CD4-positive, alpha-beta T cell treated with Interferon alpha-2 for 1 hour (primary cell): ENCODE measurements at regions not wholly inside any gene's neighbourhood (a gene's known extent, or its start where the extent isn't known, plus 50 kb on each side); places are given as distances from the start of the nearest gene placed in this dataset.
"Not testable (repeated sequence)": the region's sequence is repeated elsewhere in the genome, so short reads cannot be mapped to it uniquely, and the experiment has no call there.

Experiments used
- DNase-seq, 2 donors: peaks; one replicate each; pipeline ENCODE4 v3.0.0-alpha.2; 2020 to 2022

DNA sequence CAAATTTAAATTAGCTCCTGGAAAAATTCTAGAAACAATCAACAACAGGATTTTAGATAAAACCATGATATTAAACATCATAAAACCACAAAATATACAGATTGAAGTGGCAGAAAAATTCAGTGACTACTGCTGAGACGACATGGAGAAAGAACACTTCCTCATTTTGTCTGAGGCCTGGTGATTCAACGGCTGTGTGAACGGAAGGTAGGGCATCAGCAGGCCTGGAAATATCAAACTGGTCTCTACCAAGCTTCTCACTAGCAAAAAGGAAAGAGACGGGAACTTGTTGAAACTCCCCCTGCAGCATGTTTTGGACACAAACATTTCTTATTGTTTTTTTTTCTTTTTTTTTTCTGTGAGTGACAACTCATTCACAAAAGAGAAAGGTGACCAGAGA, 58.0 kb upstream of the AHI1 start:
- peak in 1 of 2 donors; percentile 4 for DNase-seq

DNA sequence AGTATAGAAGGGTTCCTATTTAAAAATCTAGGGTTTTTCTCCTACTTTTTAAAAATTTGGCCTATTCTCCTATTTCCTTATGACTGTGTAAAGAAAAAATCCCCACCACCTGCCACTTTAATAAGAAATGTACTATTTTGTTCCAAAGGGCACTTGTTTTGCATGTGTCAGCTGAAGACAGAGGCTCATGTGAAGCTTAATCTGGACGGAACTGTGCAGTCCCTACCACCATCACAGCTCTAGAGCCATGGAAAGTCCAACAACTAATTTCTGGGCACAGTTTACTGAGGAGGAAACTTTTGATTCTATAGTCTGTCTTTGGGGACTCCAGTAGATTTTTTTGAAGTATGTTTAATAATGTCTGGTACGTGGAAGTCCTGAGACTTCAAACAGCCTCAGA, 60.0 kb upstream of the AHI1 start:
- no peak for DNase-seq

DNA sequence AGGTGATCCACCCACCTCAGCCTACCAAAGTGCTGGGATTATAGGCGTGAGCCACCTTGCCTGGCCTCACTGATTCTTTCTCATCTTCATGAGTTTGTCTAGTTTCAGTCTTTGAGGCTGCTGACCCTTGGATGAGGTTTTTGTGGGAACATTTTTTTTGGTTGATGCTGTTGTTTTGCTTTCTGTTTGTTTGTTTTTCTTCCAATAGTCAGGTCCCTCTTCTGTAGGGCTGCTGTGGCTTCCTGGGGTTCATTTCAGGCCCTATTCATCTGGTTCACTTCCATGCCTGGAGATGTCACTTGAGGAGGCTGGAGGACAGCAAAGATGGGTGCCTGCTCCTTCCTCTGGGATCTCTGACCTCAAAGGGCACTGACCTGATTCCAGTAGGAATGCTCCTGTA, 68.1 kb upstream of the AHI1 start:
- not testable (repeated sequence) for DNase-seq

DNA sequence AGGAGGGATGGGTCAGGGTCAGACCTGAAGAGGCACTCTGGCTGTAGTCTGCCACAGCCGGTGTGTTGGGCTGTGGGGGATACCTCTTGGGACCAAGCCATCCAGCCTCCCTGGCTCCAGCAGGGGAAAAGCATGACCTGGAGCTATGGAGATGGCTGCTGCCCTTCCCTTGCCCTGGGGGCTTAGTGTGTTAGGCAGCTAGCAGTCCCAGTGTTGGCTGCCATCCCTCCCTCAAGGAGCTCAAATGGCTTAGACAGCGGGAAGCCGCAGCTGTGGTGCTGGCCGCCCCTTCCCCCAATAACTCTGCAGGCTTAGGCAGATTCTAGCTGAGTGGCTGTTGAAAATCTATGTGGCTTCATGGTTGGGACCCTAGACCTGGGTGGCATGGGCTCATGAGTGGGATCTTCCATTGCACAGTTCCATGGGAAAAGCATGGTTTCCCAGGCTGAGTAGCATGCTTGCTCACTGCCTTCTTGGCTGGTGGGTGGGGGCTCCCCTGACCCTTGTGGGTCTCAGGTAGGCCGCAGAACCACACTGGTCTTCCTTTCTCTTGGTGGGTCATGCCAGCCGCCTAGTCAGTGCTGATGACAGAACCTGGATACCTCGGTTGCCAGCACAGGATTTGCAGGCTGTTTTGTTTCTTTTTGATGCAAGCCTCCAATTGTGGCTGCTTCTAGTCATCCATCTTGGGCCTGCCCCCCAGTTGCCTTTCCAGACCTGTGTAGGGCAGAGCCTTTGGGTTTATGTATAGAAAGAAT, 69.0 kb upstream of the AHI1 start:
- DNase-seq = no peak

DNA sequence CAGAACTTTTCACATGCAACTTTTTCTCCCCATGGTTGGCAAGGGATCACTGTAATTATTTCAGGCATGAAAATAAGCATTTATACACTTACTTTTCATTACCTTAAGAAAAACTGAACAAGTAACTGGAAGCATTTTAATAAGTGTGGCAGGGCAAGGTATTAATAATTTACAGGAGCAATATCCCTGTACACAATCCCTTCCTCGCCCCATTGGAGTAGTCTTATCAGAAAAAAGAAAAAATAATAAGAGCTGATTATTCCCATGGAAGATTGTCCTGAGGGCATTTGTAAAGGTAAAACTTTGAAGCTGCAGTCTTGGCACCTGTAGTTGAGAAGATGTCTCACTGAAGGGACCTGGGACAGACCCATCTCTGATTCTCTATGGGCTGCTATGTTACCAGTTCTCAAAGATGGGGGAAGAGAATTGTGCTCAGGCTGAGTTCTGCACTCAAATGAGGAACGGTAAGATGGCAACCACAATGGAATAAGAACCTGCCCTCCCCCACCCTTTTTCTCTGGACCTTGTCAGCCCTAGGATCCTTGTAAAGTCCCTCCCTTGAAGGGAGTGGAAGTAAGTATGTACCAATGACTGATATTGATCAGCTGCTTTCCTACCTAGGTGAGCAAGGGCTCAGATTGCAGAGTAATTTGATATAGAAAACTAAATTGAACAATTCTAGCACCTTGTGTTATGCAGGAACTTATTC, 70.0 kb upstream of the AHI1 start:
- DNase-seq = no peak

DNA sequence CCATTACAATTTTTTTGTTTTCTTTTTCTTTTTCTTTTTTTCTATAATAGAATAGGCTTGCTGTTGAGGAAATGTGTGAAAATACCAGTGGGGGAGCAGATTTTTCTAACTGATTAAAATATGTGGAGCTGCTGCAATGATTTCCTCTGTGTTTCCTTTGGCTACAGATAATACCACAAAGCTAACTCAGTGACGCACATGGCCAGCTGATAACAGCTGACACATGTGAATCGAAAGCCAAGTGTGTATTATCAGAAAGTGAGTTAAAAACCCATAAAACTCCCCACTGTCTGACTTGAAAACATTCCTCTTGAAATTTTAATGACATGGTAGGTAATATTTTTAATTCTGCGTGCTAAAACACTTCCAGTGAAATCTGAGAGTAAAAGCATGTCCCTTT, 70.8 kb upstream of the AHI1 start:
- DNase-seq = peak; percentile 42 to 65

DNA sequence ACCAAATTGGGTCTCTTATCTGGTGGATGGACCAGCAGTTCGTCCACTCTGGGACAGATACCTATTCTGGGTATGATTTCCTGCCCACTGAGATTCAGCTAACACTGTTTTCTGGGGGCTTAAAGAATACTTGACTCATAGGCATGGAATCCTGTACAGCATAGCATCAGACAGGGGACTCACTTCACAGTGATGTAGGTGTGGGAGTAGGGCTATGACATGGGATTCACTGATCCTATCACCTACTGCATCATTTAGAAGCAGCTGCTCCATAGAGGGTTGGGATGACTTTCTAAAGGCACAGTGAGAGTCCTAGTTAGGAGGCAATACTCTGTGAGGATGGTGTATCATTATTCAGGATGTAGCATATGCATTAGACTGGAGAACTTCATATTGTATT, 74.5 kb upstream of the AHI1 start:
- DNase-seq = no peak

DNA sequence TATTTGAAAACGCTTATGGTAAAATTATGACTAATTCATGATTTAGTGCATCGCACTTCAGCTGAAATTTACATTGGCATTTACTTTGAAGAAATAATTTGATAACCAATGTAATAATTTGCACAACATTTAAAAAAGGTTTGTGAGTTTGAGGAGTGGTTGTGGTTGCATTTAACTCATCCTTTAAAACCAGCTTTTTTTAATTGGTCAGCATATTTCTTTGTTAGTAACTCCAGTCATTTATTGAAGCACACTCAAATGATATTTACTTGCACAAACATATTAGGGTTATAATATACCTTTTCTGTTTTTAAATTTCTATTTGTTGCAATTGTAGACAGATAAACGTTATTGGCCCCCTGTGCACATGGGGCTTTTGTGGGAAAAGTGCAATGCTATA, 78.1 kb upstream of the AHI1 start:
- no peak for DNase-seq

DNA sequence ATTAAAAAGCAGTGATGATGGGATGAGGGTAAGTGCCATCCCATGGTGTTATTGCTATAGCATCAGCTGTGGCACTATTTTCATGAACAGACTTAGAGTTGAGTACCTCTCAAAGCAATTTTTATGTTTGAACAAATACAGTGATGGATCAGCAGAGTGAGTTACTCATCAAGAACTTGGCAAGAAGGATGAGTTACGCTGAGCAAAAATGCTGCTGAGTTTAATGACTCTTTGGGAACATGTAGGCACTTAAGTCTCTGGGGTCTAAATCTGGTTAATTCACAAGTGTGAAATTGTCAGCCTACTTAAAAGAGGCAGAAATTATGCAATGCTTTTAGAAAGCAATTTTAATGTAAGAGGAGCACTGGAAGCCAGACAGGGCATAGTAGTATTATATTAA, 78.5 kb upstream of the AHI1 start:
- no peak for DNase-seq

DNA sequence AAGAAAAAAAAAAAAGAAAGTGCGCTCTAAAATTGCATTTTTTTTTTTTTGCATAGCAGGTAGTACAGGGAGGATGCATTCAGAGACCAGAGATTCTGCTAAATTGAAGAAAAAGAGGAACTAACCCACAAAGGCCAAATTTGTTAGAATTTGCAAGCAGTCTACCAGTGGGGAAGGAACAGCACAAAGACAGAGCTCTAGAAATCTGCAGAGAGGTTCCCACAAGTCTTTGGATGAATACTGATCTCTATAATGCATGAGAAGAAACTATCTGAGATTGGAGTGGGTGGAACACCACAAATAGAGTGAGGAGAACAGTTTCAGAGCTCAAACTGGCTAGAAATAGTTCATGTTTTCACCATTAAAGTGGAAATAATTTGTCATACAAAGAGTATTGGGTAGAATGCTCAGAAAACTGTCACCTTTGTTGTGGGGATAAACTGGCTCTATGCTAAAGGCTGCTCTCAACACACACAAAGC, 79.6 kb upstream of the AHI1 start:
- DNase-seq = no peak

DNA sequence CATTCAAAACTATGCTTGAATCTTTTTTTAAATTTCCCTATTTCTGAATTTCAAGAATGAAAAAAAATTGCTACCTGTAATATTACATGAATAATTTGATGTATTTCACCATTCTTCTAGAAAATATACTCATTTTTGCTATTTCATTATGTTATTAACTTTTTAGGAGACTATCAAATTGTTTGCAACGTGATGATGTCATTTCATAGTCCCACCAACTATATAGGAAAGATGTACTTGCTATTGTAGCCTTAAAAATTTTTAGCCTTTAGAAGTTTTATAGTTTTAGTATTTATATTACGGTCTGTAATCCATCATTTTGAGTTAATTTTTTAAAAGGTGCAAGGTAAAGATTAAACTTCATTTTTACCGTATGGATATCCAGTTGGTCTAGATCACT, 81.4 kb upstream of the AHI1 start:
- DNase-seq = no peak

DNA sequence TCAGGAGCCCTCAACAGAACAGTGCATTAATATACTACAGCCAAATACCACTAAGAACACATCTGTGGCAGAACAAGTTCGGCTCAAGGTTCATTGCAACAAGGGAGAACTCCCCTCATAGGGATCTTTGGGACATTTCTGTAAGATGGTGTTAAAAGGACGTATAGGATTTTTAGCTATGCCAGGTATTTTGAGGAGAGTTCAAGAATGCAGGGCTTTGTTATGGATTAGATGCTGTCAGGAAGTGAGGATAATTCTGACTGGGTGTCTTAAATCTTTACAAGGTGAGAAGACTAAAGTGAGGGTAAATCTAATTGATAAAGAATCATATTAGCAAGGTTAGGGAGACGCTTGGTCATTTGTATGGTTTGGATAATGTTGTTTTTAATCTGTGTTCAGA, 83.7 kb upstream of the AHI1 start:
- no peak for DNase-seq

DNA sequence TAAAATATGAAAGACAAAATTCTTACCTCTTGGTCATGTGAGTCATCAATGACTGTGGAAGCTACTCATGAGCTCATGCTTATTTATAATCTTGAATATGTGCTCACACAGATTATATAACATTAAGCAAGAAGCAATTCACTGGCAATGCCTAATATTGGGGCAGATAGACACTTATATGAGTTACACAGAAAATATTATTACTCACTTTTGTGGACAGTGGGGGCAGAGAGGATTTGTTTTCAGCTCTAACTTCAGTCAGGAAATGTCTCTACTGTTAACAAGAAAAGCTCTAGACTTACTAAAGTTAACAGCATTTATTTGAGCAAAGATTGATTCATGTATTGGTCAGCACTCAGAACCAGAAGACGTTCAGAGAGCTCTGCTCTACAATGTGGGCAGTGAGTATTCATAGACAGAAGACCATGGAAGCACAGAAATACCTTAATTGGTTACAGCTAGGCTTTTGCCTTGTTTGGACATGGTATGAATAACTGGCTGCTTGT, 85.8 kb upstream of the AHI1 start:
- no peak for DNase-seq

DNA sequence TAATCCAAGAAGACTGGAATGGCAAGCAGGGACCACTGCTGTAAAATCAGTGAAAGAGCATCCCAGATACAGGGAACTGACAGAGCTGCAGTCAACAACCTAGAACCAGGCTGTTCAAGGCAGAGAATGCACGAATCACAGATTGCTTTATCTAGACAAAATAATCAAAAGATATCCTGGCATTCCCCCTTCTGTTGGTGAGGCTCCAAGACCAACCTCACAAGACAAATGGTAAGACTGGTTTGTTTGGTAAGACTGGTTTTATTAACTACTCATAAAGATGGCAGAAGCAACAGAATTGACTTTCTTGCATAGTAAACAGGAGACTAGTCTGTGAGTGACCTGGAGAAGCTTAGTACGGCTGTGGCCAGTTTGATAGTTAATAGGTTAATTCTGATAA, 88.8 kb upstream of the AHI1 start:
- no peak for DNase-seq

DNA sequence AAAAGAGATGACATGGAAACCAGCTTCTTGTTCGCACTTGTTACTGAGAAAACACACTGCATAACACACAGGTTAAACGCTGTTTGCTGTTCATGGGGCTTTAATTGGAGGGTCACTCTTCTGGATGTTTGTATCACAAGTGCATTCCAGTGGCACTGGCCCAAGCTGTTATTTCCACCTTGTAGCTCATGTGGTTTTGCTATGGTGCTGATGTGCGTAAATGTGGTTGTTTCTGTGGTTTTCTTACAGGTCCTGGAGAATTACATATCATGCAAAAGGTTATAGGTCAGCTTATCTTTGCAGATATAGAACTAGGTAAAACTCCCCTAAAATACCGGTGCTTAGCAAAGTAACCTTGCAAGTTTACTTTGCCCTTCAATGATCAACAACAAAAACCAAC, 89.3 kb upstream of the AHI1 start:
- no peak for DNase-seq

DNA sequence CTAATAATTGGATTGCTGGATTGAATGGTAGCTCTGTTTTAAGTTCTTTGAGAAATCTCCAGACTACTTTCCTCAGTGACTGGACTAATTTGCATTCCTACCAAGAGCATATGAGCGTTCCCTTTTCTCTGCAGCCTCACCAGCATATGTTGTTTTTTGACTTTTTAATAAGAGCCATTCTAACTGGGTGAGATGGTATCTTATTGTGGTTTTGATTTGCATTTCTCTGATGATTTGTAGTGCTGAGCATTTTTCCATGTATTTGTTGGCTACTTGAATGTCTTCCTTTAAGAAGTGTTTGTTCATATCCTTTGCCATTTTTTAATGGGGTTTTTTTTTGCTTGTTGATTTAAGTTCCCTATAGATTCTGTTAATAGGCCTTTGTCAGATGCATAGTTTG, 94.7 kb upstream of the AHI1 start:
- no peak for DNase-seq

DNA sequence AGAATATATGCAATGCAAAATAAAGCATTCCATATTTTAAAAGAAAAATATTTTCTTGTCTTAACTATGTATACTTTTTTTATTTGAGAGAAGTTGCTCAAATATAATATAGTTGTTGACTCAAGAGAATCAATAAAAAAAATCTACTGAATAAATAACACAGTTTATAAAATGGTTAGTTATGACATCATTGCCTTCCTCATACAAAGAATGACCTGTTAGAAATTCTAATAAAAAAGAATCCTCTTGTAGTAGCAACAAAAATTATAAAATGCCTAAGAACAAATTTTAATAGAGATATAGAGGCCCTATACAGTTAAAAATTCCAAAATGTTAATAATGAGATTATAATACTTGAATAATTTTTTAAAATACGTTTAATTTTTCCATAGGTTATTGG, 96.5 kb upstream of the AHI1 start:
- DNase-seq = no peak

DNA sequence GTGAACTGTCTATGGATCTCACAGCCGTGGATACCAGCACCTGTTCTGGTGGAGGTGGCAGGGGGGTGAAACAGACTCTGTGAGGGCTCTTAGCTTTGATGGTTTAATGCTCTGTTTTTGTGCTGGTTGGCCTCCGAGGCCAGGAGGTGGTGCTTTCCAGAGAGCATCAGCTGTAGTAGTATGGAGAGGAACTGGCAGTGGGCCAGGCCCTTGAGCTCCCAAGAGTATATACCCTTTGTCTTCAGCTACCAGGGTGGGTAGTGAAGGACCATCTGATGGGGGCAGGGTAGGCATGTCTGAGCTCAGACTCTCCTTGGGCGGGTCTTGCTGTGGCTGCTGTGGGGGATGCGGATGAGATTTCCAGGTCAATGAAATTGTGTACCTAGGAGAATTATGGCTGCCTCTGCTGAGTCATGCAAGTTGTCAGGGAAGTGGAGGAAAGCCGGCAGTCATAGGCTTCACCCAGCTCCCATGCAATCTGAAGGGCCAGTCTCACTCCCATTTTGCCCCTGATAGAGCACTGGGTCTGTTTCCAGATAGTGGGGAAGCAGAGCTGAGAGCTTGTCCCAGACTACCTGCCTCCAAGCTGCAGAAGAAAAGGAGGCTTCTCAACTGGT, 102.7 kb upstream of the AHI1 start:
- DNase-seq = no peak

DNA sequence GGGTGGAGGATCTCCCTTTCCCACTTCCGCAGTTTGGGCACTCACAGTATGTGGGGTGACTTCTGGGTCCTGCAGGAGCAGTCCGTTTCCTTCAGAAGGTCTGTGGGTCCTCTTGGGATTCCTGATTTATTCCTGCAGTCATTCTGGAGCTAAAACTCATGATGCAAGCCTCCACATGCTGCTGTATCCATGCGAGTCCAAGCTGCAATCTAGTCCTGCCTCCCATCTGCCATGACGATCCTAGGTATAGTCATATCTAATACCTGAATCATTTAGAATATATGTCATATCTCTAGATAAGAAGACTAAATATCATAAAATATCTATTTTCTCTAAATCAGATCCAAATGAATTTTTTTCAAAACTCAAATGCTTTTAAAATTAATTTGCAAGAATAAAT, 103.4 kb upstream of the AHI1 start:
- DNase-seq = no peak

DNA sequence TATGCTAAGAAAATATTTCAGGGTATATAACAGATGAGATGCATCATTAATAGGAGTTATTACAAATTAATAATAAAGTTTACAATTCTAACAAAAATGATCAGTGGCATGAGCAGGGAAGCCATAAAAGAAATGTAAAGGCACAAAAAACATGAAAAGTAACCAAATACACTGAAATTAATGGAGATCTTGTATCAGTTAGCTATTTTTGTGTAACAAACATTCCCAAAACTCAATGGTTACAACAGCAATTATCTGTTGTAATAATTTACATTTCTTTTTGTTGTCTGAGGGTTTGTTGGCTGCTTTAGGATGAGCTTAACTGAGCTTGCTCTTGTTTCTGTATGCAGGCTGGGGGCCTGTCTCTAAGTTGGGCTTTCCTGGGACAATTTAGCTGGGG, 104.3 kb upstream of the AHI1 start:
- DNase-seq = no peak

DNA sequence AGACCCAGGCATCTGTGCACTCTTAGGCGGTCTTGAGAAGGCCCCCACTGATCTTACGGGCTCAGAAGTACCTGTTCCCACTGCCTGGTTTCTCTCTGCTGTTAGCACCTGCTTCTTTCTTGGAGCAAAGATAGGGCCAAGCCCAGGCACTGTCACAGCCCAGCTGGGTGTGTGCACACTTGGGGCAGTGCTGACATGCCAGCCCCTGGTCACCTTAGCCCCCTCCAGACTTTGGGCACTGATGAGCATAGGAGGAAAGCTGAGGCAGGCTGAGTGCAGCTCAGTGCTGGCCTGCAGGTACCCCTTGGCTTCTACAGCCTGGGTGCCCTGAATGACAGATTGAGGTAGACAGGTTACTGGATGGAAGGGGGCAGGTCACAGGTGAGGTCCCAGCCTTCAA, 105.7 kb upstream of the AHI1 start:
- no peak for DNase-seq

DNA sequence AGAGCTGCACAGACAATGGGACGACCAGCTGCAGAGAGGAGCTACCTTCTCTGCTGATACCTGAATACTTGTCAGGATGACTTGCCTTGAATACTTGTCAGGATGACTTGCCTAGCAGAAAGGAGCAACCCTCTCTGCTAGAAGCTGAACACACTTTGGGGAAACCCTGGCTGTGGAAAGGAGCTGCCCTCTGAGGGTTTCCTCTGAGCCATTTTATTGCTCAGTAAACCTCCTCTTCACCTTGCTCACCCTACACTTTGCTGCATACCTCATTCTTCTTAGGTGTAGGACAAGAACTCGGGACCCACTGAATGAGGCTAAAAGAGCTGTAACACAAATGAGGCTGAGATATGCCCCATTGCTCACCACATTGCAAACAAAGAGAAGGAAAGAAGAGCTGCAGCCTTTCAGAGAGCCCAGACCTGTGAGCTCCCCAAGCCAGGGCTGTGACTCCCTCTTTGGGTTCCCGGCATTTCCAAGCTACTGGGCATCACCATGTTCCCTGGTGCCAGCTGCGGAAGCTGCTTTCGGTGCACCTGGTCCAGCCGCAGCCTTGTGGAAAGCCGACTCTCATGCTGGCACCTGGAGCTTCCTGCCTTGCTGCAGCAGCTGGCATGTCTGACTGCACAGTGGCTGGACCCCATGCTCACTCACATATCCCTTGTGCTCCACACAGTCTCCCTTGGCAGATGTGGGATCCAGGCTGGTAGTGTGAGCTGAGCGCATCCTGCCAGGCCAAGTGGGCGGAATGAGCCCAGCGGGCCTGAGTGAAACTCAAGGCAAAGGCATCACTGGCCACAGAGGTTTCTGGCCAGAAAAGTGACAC, 106.7 kb upstream of the AHI1 start:
- no peak for DNase-seq

DNA sequence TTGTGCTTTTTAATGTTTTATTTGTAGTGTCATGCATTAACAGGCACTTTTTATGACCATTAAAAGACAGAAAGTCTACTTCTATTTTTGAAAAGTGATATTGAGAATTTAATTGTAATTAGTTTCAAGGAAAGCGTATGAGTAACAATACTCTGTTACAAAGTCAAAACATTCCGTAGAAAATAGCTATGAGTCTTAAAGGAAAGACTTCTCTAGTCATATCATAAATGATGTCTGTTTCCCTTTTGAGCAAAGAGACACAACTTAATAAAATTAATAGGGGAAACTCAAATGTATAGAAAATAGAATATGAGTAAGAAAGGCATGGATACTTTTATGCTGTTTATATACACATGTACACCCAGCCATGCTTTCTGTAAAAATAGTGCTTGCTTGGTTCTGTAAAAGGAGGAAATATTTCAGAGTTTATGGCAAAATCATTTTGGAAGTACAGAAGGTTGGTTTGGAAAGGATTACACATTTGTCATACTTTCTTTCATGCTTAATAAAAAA, 107.8 kb upstream of the AHI1 start:
- no peak for DNase-seq
